Stomach (tissue), 8 donors: ENCODE measurements at regions not wholly inside any gene's neighbourhood (a gene's known extent, or its start where the extent isn't known, plus 50 kb on each side); places are given as distances from the start of the nearest gene placed in this dataset.
"Not testable (repeated sequence)": the region's sequence is repeated elsewhere in the genome, so short reads cannot be mapped to it uniquely, and the experiment has no call there.

ENCODE experiments used
- DNase-seq, 2 donors: peaks; one replicate each; pipeline versions ENCODE4 v3.0.0 to v3.0.0-alpha.2; 2013 to 2019
- H3K27ac ChIP-seq, 5 donors: fragments of 200-600 bp in 4 of 5; sonication (generic) in 4 of 5; one replicate each; pipeline ENCODE4 v1.5.1; 2013 to 2019; ENCODE audit warnings: mild to moderate bottlenecking in 1 of 5, moderate library complexity in 1 of 5
- H3K27me3 ChIP-seq, 3 donors: fragments of 200-600 bp; sonication (generic); one replicate each; pipeline ENCODE4 v1.5.1; 2017 to 2019; ENCODE audit warnings: mixed run types in 1 of 3
- H3K36me3 ChIP-seq, 4 donors: fragments of 200-600 bp; sonication (generic); 1 replicate in 3 of 4; 2 replicates in 1 of 4; pipeline ENCODE4 v1.5.1; 2016 to 2019
- H3K4me1 ChIP-seq, 4 donors: fragments of 200-600 bp; sonication (generic); one replicate each; pipeline ENCODE4 v1.5.1; 2016 to 2019
- H3K4me3 ChIP-seq, 4 donors: fragments of 200-600 bp; sonication (generic) in 3 of 4; one replicate each; pipeline ENCODE4 v1.5.1; 2016 to 2019; ENCODE audit warnings: mild to moderate bottlenecking in 1 of 4
- H3K9me3 ChIP-seq, 4 donors: fragments of 200-600 bp; sonication (generic); one replicate each; pipeline ENCODE4 v1.5.1; 2016 to 2019
- EP300 ChIP-seq: sonication (generic); formaldehyde crosslinking; IDR thresholded peaks from one replicate; pipeline ENCODE4 v1.6.1; 2017; ENCODE audit warnings: antibody characterized with exemption
- POLR2A ChIP-seq, 4 donors: fragments of 450-650 bp; IDR thresholded peaks; one replicate each; pipeline ENCODE4 v1.6.1; 2016; ENCODE audit warnings: antibody characterized with exemption in 4 of 4, control low read depth in 2 of 4, mild to moderate bottlenecking in 1 of 4, moderate library complexity in 1 of 4
- POLR2AphosphoS5 ChIP-seq, 3 donors: sonication (generic); formaldehyde crosslinking; IDR thresholded peaks; one replicate each; pipeline ENCODE4 v1.6.1; 2016; ENCODE audit warnings: antibody characterized with exemption in 3 of 3
- WGBS, 5 donors: extraction: QIAGEN DNeasy Blood & Tissue Kit in 3 of 5; methylation state at CpG; one replicate each; pipeline versions ENCODE4 v1.1.5 to v1.1.7; 2013 to 2018; 5-methylcytosine and 5-hydroxymethylcytosine counted together
- intact Hi-C: fragments of 100-400 bp; cut with DNase I; formaldehyde crosslinking; loops from one replicate; pipeline ENCODE4 v1.15.1; 2023; ENCODE audit warnings: low total_unique reads
- TF ChIP-seq, protein P1 (sequence below), 7 experiments: fragments of 450-650 bp in 4 of 7; fragments of 200-600 bp in 3 of 7; sonication (generic) in 3 of 7; IDR thresholded peaks; one replicate each; pipeline ENCODE4 v1.5.1; 2016 to 2019; ENCODE audit warnings: antibody characterized with exemption in 7 of 7, control low read depth in 2 of 7, mild to moderate bottlenecking in 1 of 7
- donor health status: healthy with polysubstance abuse.
- donor health status: Bipolar disorder and iron deficiency.
- donor health status: healthy.

- no peak overlapping the region for H3K27ac ChIP-seq
- no peaks in the 10 kb centered on the region for H3K27me3 ChIP-seq
- intact Hi-C loops: no loop called here
- no peak for DNase-seq
- 80 to 86% (median 85%) methylated on average over 3 of the region's 3 CpGs for WGBS, 5 donors
- H3K36me3 ChIP-seq: no peaks in the 10 kb centered on the region
- H3K4me3 ChIP-seq: no peak overlapping the region
- no peaks in the 10 kb centered on the region for H3K4me1 ChIP-seq
- H3K9me3 ChIP-seq: no peaks in the 10 kb centered on the region
- TF ChIP-seq EP300 (no peak), POLR2A (IDR thresholded peaks at IDR 0.05) (no peak), POLR2AphosphoS5 (IDR thresholded peaks at IDR 0.05) (no peak)
- TF ChIP-seq, protein P1, sequence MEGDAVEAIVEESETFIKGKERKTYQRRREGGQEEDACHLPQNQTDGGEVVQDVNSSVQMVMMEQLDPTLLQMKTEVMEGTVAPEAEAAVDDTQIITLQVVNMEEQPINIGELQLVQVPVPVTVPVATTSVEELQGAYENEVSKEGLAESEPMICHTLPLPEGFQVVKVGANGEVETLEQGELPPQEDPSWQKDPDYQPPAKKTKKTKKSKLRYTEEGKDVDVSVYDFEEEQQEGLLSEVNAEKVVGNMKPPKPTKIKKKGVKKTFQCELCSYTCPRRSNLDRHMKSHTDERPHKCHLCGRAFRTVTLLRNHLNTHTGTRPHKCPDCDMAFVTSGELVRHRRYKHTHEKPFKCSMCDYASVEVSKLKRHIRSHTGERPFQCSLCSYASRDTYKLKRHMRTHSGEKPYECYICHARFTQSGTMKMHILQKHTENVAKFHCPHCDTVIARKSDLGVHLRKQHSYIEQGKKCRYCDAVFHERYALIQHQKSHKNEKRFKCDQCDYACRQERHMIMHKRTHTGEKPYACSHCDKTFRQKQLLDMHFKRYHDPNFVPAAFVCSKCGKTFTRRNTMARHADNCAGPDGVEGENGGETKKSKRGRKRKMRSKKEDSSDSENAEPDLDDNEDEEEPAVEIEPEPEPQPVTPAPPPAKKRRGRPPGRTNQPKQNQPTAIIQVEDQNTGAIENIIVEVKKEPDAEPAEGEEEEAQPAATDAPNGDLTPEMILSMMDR (IDR thresholded peaks at IDR 0.05): no peak
These were observed 906.7 kb downstream of the DNAJB9 start for GRCh38 chr7:109476409-109476808.

GRCh38 chr7:109479388-109479787 is 909.7 kb downstream of the DNAJB9 start:
- Histone ChIP-seq H3K9me3 (no peaks in the 10 kb centered on the region), H3K4me3 (no peak overlapping the region), H3K4me1 (no peaks in the 10 kb centered on the region), H3K27ac (no peak overlapping the region), H3K27me3 (no peaks in the 10 kb centered on the region), H3K36me3 (no peaks in the 10 kb centered on the region)
- no peak for TF ChIP-seq POLR2A (IDR thresholded peaks at IDR 0.05)
- TF ChIP-seq EP300: no peak
- TF ChIP-seq, protein P1 (IDR thresholded peaks at IDR 0.05): no peak
- TF ChIP-seq POLR2AphosphoS5 (IDR thresholded peaks at IDR 0.05): no peak
- peak in 1 of 2 donors; percentile 11 for DNase-seq
- intact Hi-C loops: no loop called here
- 39 to 62% (median 50%) methylated on average over 2 of the region's 2 CpGs for WGBS, 5 donors

- DNase-seq, intact Hi-C loops, H3K4me1 ChIP-seq, H3K27ac ChIP-seq, H3K27me3 ChIP-seq, H3K36me3 ChIP-seq, H3K9me3 ChIP-seq, H3K4me3 ChIP-seq: not testable (repeated sequence)
- WGBS, 5 donors: 86 to 100% (median 100%) methylated on average over 1 of the region's 1 CpG
These were observed 920.9 kb downstream of the DNAJB9 start for GRCh38 chr7:109490607-109491006.

DNA sequence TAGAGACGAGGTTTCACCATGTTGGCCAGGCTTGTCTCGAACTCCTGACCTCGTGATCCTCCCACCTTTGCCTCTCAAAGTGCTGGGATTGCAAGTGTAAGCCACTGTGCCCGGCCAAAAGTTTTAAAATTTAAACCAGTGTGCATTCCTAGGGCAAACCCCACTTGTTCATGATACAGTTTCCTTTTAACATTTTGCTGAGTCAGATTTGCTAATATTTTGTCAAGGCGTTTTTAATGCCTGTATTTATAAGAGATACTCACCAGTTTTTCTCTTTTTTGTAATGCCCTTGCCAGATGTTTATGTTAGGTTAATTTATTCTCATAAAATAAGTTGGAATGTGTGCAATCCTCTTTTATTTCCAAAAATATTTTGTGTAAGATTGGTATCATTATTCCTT is 927.4 kb downstream of the DNAJB9 start:
- WGBS, 5 donors: 73 to 82% (median 76%) methylated on average over 5 of the region's 5 CpGs

GRCh38 chr7:109498131-109498530 is 928.5 kb downstream of the DNAJB9 start:
- TF ChIP-seq POLR2A (IDR thresholded peaks at IDR 0.05) (no peak), POLR2AphosphoS5 (IDR thresholded peaks at IDR 0.05) (no peak), EP300 (no peak)
- TF ChIP-seq, protein P1 (IDR thresholded peaks at IDR 0.05): no peak
- H3K4me3 ChIP-seq: no peak overlapping the region
- DNase-seq: no peak
- H3K27me3 ChIP-seq: no peaks in the 10 kb centered on the region
- peaks cover 0 to 9% (median 0%) of the 10 kb centered on the region in 4 donors for H3K9me3 ChIP-seq
- H3K36me3 ChIP-seq: no peaks in the 10 kb centered on the region
- 85 to 94% (median 88%) methylated on average over 2 of the region's 2 CpGs for WGBS, 5 donors
- intact Hi-C loops: no loop called here
- H3K27ac ChIP-seq: no peak overlapping the region
- no peaks in the 10 kb centered on the region for H3K4me1 ChIP-seq

More for the DNA sequence above, 927.4 kb downstream of the DNAJB9 start:
- no peak for DNase-seq
- no peaks in the 10 kb centered on the region for H3K36me3 ChIP-seq
- no peak overlapping the region for H3K4me3 ChIP-seq
- intact Hi-C loops: no loop called here
- TF ChIP-seq POLR2AphosphoS5 (IDR thresholded peaks at IDR 0.05) (no peak), EP300 (no peak)
- TF ChIP-seq, protein P1 (IDR thresholded peaks at IDR 0.05): no peak
- no peaks in the 10 kb centered on the region for H3K27me3 ChIP-seq
- H3K4me1 ChIP-seq: no peaks in the 10 kb centered on the region
- H3K27ac ChIP-seq: no peak overlapping the region
- peaks cover 0 to 7% (median 0%) of the 10 kb centered on the region in 4 donors for H3K9me3 ChIP-seq
